HepG2 (cell line): ENCODE measurements at regions not wholly inside any gene's neighbourhood (a gene's known extent, or its start where the extent isn't known, plus 50 kb on each side); places are given as distances from the start of the nearest gene placed in this dataset.

Experiments used
- ATAC-seq: fragments of 200-7000 bp; cut with Tn5 transposase; 3 replicates; pipeline ENCODE4 v1.9.1; 2020; ENCODE audit warnings: mild to moderate bottlenecking, moderate library complexity
- BruUV-seq: library from RNA; stranded (reverse); fragments of 400-500 nt; replicated peaks from 2 replicates; lab custom pipeline; 2021; lab: Mats Ljungman, UMichigan
- CTCF ChIA-PET: fragments of 300-600 bp; formaldehyde crosslinking; extraction: SDS; loops from one replicate; lab custom pipeline; 2021; ENCODE audit warnings: low total read pairs, inconsistent platforms, low intra/inter-chr PET ratio; lab: Yijun Ruan, JAX
- POLR2A ChIA-PET: fragments of 350-600 bp; sonication (Branson Sonifier 250); formaldehyde crosslinking; loops from one replicate; lab custom pipeline; 2020; ENCODE audit warnings: antibody characterized with exemption, inconsistent platforms; lab: Yijun Ruan, JAX
- DNase-seq: peaks from one replicate; pipeline ENCODE4 v3.0.0-alpha.2; 2015; ENCODE audit warnings: low spot score
- FAIRE-seq: peaks from 3 replicates; lab custom pipeline; 2011; peaks lifted over from hg19 to GRCh38; lab: Jason Lieb, UNC
- H2AFZ ChIP-seq: one replicate; pipeline ENCODE4 v1.6.1; 2011; ENCODE audit warnings: low read length, inconsistent platforms
- H3K27ac ChIP-seq: fragments of 300-600 bp; 3 replicates; pipeline ENCODE4 v1.8.0; 2011; ENCODE audit warnings: mixed run types, mild to moderate bottlenecking, mixed read lengths, low read length, inconsistent platforms; ENCODE audit not compliant: insufficient read depth; ENCODE audit errors: extremely low read length
- H3K27me3 ChIP-seq, 2 experiments: fragments of 200-600 bp in 1 of 2; 2 replicates in 1 of 2; 3 replicates in 1 of 2; pipeline versions ENCODE4 v1.6.0 to v1.8.0; 2011; ENCODE audit warnings: low read length in 2 of 2, mild to moderate bottlenecking in 2 of 2, moderate library complexity in 2 of 2, inconsistent platforms in 1 of 2; ENCODE audit not compliant: insufficient read depth in 2 of 2, control insufficient read depth in 1 of 2
- H3K36me3 ChIP-seq, 2 experiments: fragments of 200-600 bp in 1 of 2; replicated peaks in 1 of 2; 2 replicates in 1 of 2; 3 replicates in 1 of 2; pipeline versions ENCODE4 v1.5.1 to v1.8.0; 2011; ENCODE audit warnings: low read length in 2 of 2, inconsistent platforms in 1 of 2; ENCODE audit not compliant: insufficient read depth in 2 of 2, control insufficient read depth in 1 of 2
- H3K4me1 ChIP-seq: 2 replicates; pipeline ENCODE4 v1.5.1; 2012; ENCODE audit warnings: low read length, inconsistent platforms; ENCODE audit not compliant: insufficient read depth
- H3K4me2 ChIP-seq: 2 replicates; pipeline ENCODE4 v1.6.0; 2011; ENCODE audit warnings: low read depth, low read length, inconsistent platforms
- H3K4me3 ChIP-seq, 3 experiments: fragments of 200-600 bp in 1 of 3; sonication (generic), shearing (Covaris generic) in 1 of 3; replicated peaks in 1 of 3; 2 replicates each; pipeline ENCODE4 v1.5.1; 2011 to 2016; ENCODE audit warnings: low read length in 3 of 3, inconsistent platforms in 2 of 3, low read depth in 2 of 3, mild to moderate bottlenecking in 2 of 3, control low read depth in 1 of 3, mixed read lengths in 1 of 3; ENCODE audit not compliant: insufficient read depth in 1 of 3
- H3K79me2 ChIP-seq: one replicate; pipeline ENCODE4 v1.6.1; 2011; ENCODE audit warnings: low read length, inconsistent platforms; ENCODE audit not compliant: insufficient read depth
- H3K9ac ChIP-seq: 2 replicates; pipeline ENCODE4 v1.6.0; 2011; ENCODE audit warnings: mild to moderate bottlenecking, low read depth, low read length, inconsistent platforms; ENCODE audit not compliant: insufficient read depth
- H3K9me3 ChIP-seq: 2 replicates; pipeline ENCODE4 v1.5.1; 2012; ENCODE audit warnings: mild to moderate bottlenecking, low read length
- H4K20me1 ChIP-seq: 2 replicates; pipeline ENCODE4 v1.6.0; 2011; ENCODE audit warnings: inconsistent platforms, mild to moderate bottlenecking, low read length, moderate library complexity; ENCODE audit not compliant: insufficient read depth
- AKAP8 ChIP-seq: sonication (generic); formaldehyde crosslinking; IDR thresholded peaks from 2 replicates; pipeline ENCODE4 v1.5.1; 2020; ENCODE audit warnings: mild to moderate bottlenecking, missing genetic modification reagents
- ETV5 ChIP-seq: IDR thresholded peaks from 2 replicates; pipeline ENCODE4 v1.6.1; 2018; ENCODE audit warnings: missing biosample characterization, missing genetic modification reagents, inconsistent platforms, borderline replicate concordance
- FLYWCH1 ChIP-seq: sonication (generic); formaldehyde crosslinking; IDR thresholded peaks from 2 replicates; pipeline ENCODE4 v1.8.1; 2023; ENCODE audit warnings: mild to moderate bottlenecking, missing genetic modification reagents
- FOXA3 ChIP-seq: IDR thresholded peaks from 2 replicates; pipeline ENCODE4 v1.6.1; 2016; ENCODE audit warnings: missing genetic modification reagents, missing compliant biosample characterization
- FOXK1 ChIP-seq: sonication (generic); formaldehyde crosslinking; IDR thresholded peaks from 2 replicates; pipeline ENCODE4 v1.4.0; 2020; ENCODE audit warnings: low read depth, missing genetic modification reagents, borderline replicate concordance
- HES4 ChIP-seq: sonication (generic); formaldehyde crosslinking; IDR thresholded peaks from 2 replicates; pipeline ENCODE4 v1.9.0; 2021; ENCODE audit warnings: mild to moderate bottlenecking, missing genetic modification reagents, borderline replicate concordance
- JUNB ChIP-seq: sonication (generic); formaldehyde crosslinking; IDR thresholded peaks from 2 replicates; pipeline ENCODE4 v1.8.0; 2022; ENCODE audit warnings: missing genetic modification reagents, mild to moderate bottlenecking, borderline replicate concordance
- PHB2 ChIP-seq: fragments of 450-650 bp; IDR thresholded peaks from 2 replicates; pipeline ENCODE4 v1.6.1; 2018; ENCODE audit not compliant: partially characterized antibody
- SETDB1 ChIP-seq: sonication (generic); formaldehyde crosslinking; IDR thresholded peaks from 2 replicates; pipeline ENCODE4 v1.5.1; 2020; ENCODE audit warnings: missing genetic modification reagents, mild to moderate bottlenecking, borderline replicate concordance
- SMC3 ChIP-seq: IDR thresholded peaks from 2 replicates; pipeline ENCODE4 v1.6.1; 2011; ENCODE audit warnings: low read length, improper control_type of control experiment
- TMF1 ChIP-seq: sonication (generic); formaldehyde crosslinking; IDR thresholded peaks from 2 replicates; pipeline ENCODE4 v1.8.1; 2022; ENCODE audit warnings: low read depth, missing genetic modification reagents
- ZFAT ChIP-seq: sonication (generic); formaldehyde crosslinking; conservative IDR thresholded peaks from 2 replicates; pipeline ENCODE4 v1.8.1; 2023; ENCODE audit warnings: missing genetic modification reagents, inconsistent platforms
- ZFP90 ChIP-seq: sonication (generic); formaldehyde crosslinking; IDR thresholded peaks from 2 replicates; pipeline ENCODE4 v1.8.0; 2022; ENCODE audit warnings: missing genetic modification reagents, mild to moderate bottlenecking, inconsistent platforms, borderline replicate concordance
- ZNF572 ChIP-seq: sonication (generic); formaldehyde crosslinking; IDR thresholded peaks from 2 replicates; pipeline ENCODE4 v1.5.1; 2020; ENCODE audit warnings: mild to moderate bottlenecking, missing genetic modification reagents
- ZNF577 ChIP-seq: sonication (generic); formaldehyde crosslinking; IDR thresholded peaks from 2 replicates; pipeline ENCODE4 v1.4.0; 2020; ENCODE audit warnings: mild to moderate bottlenecking, low read depth, missing genetic modification reagents, borderline replicate concordance
- WGBS: methylation state at CpG from one replicate; pipeline ENCODE4 v1.1.6; 2017; ENCODE audit warnings: low lambda C conversion rate; 5-methylcytosine and 5-hydroxymethylcytosine counted together
- in situ Hi-C: cut with HindIII; loops from 2 replicates; pipeline ENCODE4 v1.10.0; 2017; ENCODE audit warnings: low pct_unique_long_range_greater_than_20kb; ENCODE audit not compliant: extremely low pct_ligation_motif_present
- intact Hi-C: fragments of 100-400 bp; cut with micrococcal nuclease; formaldehyde crosslinking; loops from one replicate; pipeline ENCODE4 v1.10.0; 2022; ENCODE audit not compliant: unreplicated experiment
- TF ChIP-seq, protein P1 (sequence below): sonication (generic); formaldehyde crosslinking; IDR thresholded peaks from 2 replicates; pipeline ENCODE4 v1.8.0; 2023; ENCODE audit warnings: mild to moderate bottlenecking, missing genetic modification reagents
- TF ChIP-seq, protein P2 (sequence below): sonication (generic); formaldehyde crosslinking; IDR thresholded peaks from 2 replicates; pipeline ENCODE4 v1.4.0; 2020; ENCODE audit warnings: mild to moderate bottlenecking, missing genetic modification reagents, borderline replicate concordance
- TF ChIP-seq, protein P3 (sequence below): sonication (generic); formaldehyde crosslinking; IDR thresholded peaks from 2 replicates; pipeline ENCODE4 v1.4.0; 2020; ENCODE audit warnings: missing genetic modification reagents, borderline replicate concordance
- TF ChIP-seq, protein P4 (sequence below): sonication (generic); formaldehyde crosslinking; IDR thresholded peaks from 2 replicates; pipeline ENCODE4 v1.4.0; 2020; ENCODE audit warnings: mild to moderate bottlenecking, missing genetic modification reagents

DNA sequence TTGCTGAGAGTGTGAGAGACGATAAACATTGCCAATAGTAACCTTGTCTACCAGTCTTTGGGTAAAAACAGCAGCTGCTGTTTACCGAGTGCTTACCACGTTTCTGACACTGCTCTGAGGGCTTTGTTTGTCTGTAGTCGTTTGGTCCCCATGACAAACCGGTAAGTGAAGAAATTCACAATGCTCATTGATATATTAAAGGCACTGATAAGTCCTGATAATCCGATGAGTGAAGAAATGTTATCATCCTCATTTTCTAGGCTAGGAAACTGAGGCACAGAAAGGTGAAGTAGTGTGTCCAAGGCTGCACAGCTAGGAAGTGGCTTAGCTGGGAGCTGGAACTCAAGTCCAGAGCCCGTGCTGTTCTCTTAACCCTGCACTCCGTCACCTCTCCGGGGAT, 138.6 kb downstream of the SCARB1 start (continued):
- TF ChIP-seq, protein P1, sequence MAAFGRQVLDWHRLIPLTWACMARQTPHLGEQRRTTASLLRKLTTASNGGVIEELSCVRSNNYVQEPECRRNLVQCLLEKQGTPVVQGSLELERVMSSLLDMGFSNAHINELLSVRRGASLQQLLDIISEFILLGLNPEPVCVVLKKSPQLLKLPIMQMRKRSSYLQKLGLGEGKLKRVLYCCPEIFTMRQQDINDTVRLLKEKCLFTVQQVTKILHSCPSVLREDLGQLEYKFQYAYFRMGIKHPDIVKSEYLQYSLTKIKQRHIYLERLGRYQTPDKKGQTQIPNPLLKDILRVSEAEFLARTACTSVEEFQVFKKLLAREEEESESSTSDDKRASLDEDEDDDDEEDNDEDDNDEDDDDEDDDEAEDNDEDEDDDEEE, result no peak
- TF ChIP-seq ZNF577 (CRISPR knock-in tag) (no peak), FLYWCH1 (CRISPR knock-in tag) (no peak), ZFP90 (no peak), JUNB (no peak), PHB2 (no peak), AKAP8 (CRISPR knock-in tag) (no peak), SMC3 (no peak)
- TF ChIP-seq, protein P2, sequence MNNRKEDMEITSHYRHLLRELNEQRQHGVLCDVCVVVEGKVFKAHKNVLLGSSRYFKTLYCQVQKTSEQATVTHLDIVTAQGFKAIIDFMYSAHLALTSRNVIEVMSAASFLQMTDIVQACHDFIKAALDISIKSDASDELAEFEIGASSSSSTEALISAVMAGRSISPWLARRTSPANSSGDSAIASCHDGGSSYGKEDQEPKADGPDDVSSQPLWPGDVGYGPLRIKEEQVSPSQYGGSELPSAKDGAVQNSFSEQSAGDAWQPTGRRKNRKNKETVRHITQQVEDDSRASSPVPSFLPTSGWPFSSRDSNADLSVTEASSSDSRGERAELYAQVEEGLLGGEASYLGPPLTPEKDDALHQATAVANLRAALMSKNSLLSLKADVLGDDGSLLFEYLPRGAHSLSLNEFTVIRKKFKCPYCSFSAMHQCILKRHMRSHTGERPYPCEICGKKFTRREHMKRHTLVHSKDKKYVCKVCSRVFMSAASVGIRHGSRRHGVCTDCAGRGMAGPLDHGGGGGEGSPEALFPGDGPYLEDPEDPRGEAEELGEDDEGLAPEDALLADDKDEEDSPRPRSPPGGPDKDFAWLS (CRISPR knock-in tag), result no peak
- TF ChIP-seq, protein P3, sequence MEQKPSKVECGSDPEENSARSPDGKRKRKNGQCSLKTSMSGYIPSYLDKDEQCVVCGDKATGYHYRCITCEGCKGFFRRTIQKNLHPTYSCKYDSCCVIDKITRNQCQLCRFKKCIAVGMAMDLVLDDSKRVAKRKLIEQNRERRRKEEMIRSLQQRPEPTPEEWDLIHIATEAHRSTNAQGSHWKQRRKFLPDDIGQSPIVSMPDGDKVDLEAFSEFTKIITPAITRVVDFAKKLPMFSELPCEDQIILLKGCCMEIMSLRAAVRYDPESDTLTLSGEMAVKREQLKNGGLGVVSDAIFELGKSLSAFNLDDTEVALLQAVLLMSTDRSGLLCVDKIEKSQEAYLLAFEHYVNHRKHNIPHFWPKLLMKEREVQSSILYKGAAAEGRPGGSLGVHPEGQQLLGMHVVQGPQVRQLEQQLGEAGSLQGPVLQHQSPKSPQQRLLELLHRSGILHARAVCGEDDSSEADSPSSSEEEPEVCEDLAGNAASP, result no peak

DNA sequence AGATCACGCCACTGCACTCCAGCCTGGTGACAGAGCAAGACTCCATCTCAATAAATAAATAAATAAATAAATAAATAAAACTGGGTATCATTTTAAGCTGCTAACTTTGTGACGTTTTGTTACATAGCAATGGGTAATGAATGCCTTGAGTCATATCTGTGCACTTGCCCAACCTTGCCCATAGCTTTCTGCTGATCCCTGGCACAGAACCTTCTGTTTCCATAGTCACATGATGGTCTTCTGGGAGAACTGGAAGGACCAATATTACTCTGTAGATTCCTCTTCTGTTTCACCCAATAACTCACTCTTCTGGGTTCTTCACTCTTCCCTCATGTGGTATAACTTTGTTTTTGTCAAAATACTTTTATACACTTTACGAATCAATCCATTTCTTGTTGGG, 140.8 kb downstream of the SCARB1 start:
- no TSS peak for BruUV-seq
- Histone ChIP-seq H3K27me3 (peaks cover 2 to 41% of the 10 kb centered on the region in 2 experiments; a peak in 4 of 5 replicates), H3K9me3 (no peaks in the 10 kb centered on the region), H3K4me3 (no peak overlapping the region), H2AFZ (no peak overlapping the region), H3K4me2 (no peak overlapping the region), H3K27ac (no peak overlapping the region), H3K36me3 (no peaks in the 10 kb centered on the region), H3K4me1 (peaks cover 10% of the 10 kb centered on the region), H3K9ac (no peak overlapping the region), H4K20me1 (no peaks in the 10 kb centered on the region), H3K79me2 (no peaks in the 10 kb centered on the region)
- no peak for FAIRE-seq
- TF ChIP-seq ZFAT (CRISPR knock-in tag) (no peak), FOXK1 (CRISPR knock-in tag) (no peak), ZNF572 (CRISPR knock-in tag) (no peak), SETDB1 (no peak), ETV5 (CRISPR knock-in tag) (no peak), AKAP8 (CRISPR knock-in tag) (no peak), HES4 (no peak), TMF1 (no peak), FOXA3 (CRISPR knock-in tag) (no peak)
- TF ChIP-seq, protein P4, sequence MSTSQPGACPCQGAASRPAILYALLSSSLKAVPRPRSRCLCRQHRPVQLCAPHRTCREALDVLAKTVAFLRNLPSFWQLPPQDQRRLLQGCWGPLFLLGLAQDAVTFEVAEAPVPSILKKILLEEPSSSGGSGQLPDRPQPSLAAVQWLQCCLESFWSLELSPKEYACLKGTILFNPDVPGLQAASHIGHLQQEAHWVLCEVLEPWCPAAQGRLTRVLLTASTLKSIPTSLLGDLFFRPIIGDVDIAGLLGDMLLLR (CRISPR knock-in tag), result no peak
- CTCF ChIA-PET, result no interaction called here
- in situ Hi-C loops, result no loop called here
- 39% methylated on average over 3 of the region's 3 CpGs for WGBS
- POLR2A ChIA-PET, result no interaction called here
- ATAC-seq, result no peak
- no peak for DNase-seq
- intact Hi-C loops, result no loop called here
